Putamen (tissue), 1 donor: ENCODE measurements at regions not wholly inside any gene's neighbourhood (a gene's known extent, or its start where the extent isn't known, plus 50 kb on each side); places are given as distances from the start of the nearest gene placed in this dataset.

Experiments used
- DNase-seq: peaks from one replicate; pipeline ENCODE4 v3.0.0-alpha.2; 2016; ENCODE audit warnings: low spot score

- peak; percentile 17 for DNase-seq
Measured at GRCh38 chr5:35319333-35320002, 89.2 kb upstream of the PRLR start.

GRCh38 chr5:35317586-35317985 lies 87.3 kb upstream of the PRLR start:
- no peak for DNase-seq

- DNase-seq = no peak
Measured at GRCh38 chr5:35316611-35317274, 86.5 kb upstream of the PRLR start.

- no peak for DNase-seq
Measured at GRCh38 chr5:35313291-35313690, 83.0 kb upstream of the PRLR start.

- no peak for DNase-seq
Measured at GRCh38 chr5:35312267-35312666, 82.0 kb upstream of the PRLR start.

- no peak for DNase-seq
Measured at GRCh38 chr5:35309365-35310130, 79.3 kb upstream of the PRLR start.

GRCh38 chr5:35308421-35308820 lies 78.1 kb upstream of the PRLR start:
- DNase-seq = no peak

GRCh38 chr5:35306716-35307365 lies 76.6 kb upstream of the PRLR start:
- DNase-seq = no peak

GRCh38 chr5:35305336-35306020 lies 75.2 kb upstream of the PRLR start:
- DNase-seq = no peak

GRCh38 chr5:35304291-35304690 lies 74.0 kb upstream of the PRLR start:
- no peak for DNase-seq

- no peak for DNase-seq
Measured at GRCh38 chr5:35303152-35303551, 72.9 kb upstream of the PRLR start.

GRCh38 chr5:35302544-35302943 lies 72.3 kb upstream of the PRLR start:
- no peak for DNase-seq

GRCh38 chr5:35297755-35298154 lies 67.5 kb upstream of the PRLR start:
- DNase-seq = no peak

- no peak for DNase-seq
Measured at GRCh38 chr5:35294976-35295375, 64.7 kb upstream of the PRLR start.

GRCh38 chr5:35294017-35294416 lies 63.7 kb upstream of the PRLR start:
- no peak for DNase-seq

- DNase-seq = no peak
Measured at GRCh38 chr5:35285435-35285834, 55.1 kb upstream of the PRLR start.

GRCh38 chr5:35285011-35285410 lies 54.7 kb upstream of the PRLR start:
- DNase-seq = no peak

GRCh38 chr5:35284364-35284763 lies 54.1 kb upstream of the PRLR start:
- no peak for DNase-seq

GRCh38 chr5:35282810-35283209 lies 52.5 kb upstream of the PRLR start:
- no peak for DNase-seq

- DNase-seq = no peak
Measured at GRCh38 chr5:35281613-35282012, 51.3 kb upstream of the PRLR start.
